Dendritic cell treated with granulocyte-macrophage colony-stimulating factor and Interleukin-4, amounts not matched to agents 40 ng/mL and 50 ng/mL, for 4 days (primary cell): ENCODE measurements at regions not wholly inside any gene's neighbourhood (a gene's known extent, or its start where the extent isn't known, plus 50 kb on each side); places are given as distances from the start of the nearest gene placed in this dataset.
A peak's percentile ranks its signal among the peaks of the same experiment; 100 is the strongest.

Source experiments
- H3K27ac Mint-ChIP-seq: one replicate; pipeline ENCODE4 v1.8.0; 2022; ENCODE audit warnings: mild to moderate bottlenecking, mixed read lengths
- H3K27me3 Mint-ChIP-seq: one replicate; pipeline ENCODE4 v1.8.0; 2022; ENCODE audit warnings: mild to moderate bottlenecking, mixed read lengths
- H3K36me3 Mint-ChIP-seq: one replicate; pipeline ENCODE4 v1.8.0; 2022; ENCODE audit warnings: low read depth, mixed read lengths
- H3K4me1 Mint-ChIP-seq: one replicate; pipeline ENCODE4 v1.8.0; 2022; ENCODE audit warnings: low read depth, mixed read lengths
- H3K4me3 Mint-ChIP-seq: one replicate; pipeline ENCODE4 v1.8.0; 2022; ENCODE audit warnings: mild to moderate bottlenecking, moderate library complexity, mixed read lengths
- H3K9me3 Mint-ChIP-seq: one replicate; pipeline ENCODE4 v1.8.0; 2022; ENCODE audit warnings: mixed read lengths
- intact Hi-C: fragments of 100-400 bp; cut with micrococcal nuclease; formaldehyde crosslinking; loops from one replicate; pipeline ENCODE4 v1.15.0; 2022

- no peaks in the 10 kb centered on the region for H3K36me3 Mint-ChIP-seq
- no peak overlapping the region for H3K4me3 Mint-ChIP-seq
- intact Hi-C loops, result no loop called here
- H3K9me3 Mint-ChIP-seq, result no peaks in the 10 kb centered on the region
- peaks cover 51% of the 10 kb centered on the region for H3K4me1 Mint-ChIP-seq
- no peak overlapping the region for H3K27ac Mint-ChIP-seq
- peaks cover 36% of the 10 kb centered on the region for H3K27me3 Mint-ChIP-seq
Measured at GRCh38 chr16:79271583-79271982, 329.0 kb downstream of the MAF start.

- intact Hi-C loops, result no loop called here
- Mint-ChIP-seq H3K36me3 (no peaks in the 10 kb centered on the region), H3K4me3 (no peak overlapping the region), H3K9me3 (no peaks in the 10 kb centered on the region), H3K27ac (no peak overlapping the region), H3K27me3 (peaks cover 27% of the 10 kb centered on the region), H3K4me1 (peaks cover 62% of the 10 kb centered on the region)
Measured at GRCh38 chr16:79270011-79270410, 330.5 kb downstream of the MAF start.

- Mint-ChIP-seq H3K27me3 (peaks cover 25% of the 10 kb centered on the region), H3K27ac (peak overlapping the region; percentile 71), H3K4me1 (peaks cover 69% of the 10 kb centered on the region), H3K9me3 (no peaks in the 10 kb centered on the region), H3K4me3 (no peak overlapping the region), H3K36me3 (no peaks in the 10 kb centered on the region)
- intact Hi-C loops, result loop anchor here (10.0 kb wide), 1 partner anchor 145 kb away; no protein-coding TSS in a partner anchor
Measured at GRCh38 chr16:79269211-79269863, 331.2 kb downstream of the MAF start.

- H3K27ac Mint-ChIP-seq, result no peak overlapping the region
- intact Hi-C loops, result loop anchor here (10.0 kb wide), 1 partner anchor 147 kb away; no protein-coding TSS in a partner anchor
- H3K4me3 Mint-ChIP-seq, result no peak overlapping the region
Measured at GRCh38 chr16:79267781-79268180, 332.8 kb downstream of the MAF start.

DNA sequence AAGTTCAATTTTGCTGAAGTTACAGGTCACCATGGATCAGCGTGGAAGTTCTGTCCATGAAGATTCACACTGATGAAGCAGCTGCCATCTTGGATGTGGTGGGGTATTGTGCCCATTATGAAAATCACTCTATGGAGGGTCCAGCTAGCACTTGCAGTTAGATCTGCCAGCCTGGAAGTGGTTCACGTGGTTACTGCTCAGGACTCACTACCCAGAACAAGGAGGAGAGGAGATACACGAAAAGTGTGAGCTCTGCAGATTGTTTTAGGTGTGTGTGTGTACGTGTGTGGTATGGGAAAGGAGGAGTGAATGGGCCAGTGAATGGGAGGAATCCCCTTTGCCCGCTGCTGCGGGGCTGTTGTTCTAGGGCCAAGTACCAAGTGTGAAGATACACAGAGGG, 333.4 kb downstream of the MAF start:
- peaks cover 85% of the 10 kb centered on the region for H3K4me1 Mint-ChIP-seq
- H3K27ac Mint-ChIP-seq, result no peak overlapping the region
- H3K27me3 Mint-ChIP-seq, result peaks cover 12% of the 10 kb centered on the region
- intact Hi-C loops, result loop anchor here (10.0 kb wide), 1 partner anchor 148 kb away; no protein-coding TSS in a partner anchor
- H3K4me3 Mint-ChIP-seq, result no peak overlapping the region
- H3K9me3 Mint-ChIP-seq, result no peaks in the 10 kb centered on the region
- no peaks in the 10 kb centered on the region for H3K36me3 Mint-ChIP-seq

More at GRCh38 chr16:79267781-79268180, 332.8 kb downstream of the MAF start:
- Mint-ChIP-seq H3K27me3 (peaks cover 16% of the 10 kb centered on the region), H3K9me3 (no peaks in the 10 kb centered on the region), H3K36me3 (no peaks in the 10 kb centered on the region), H3K4me1 (peaks cover 83% of the 10 kb centered on the region)

GRCh38 chr16:79265701-79266100, 334.8 kb downstream of the MAF start:
- Mint-ChIP-seq H3K27me3 (peaks cover 10% of the 10 kb centered on the region), H3K27ac (peak overlapping the region; percentile 75), H3K4me3 (no peak overlapping the region), H3K36me3 (no peaks in the 10 kb centered on the region), H3K9me3 (no peaks in the 10 kb centered on the region), H3K4me1 (peaks cover 90% of the 10 kb centered on the region)
- intact Hi-C loops, result loop anchor here (2.0 to 10.0 kb wide), 3 partner anchors 21 to 335 kb away; partner anchors contain the start of gene MAF

DNA sequence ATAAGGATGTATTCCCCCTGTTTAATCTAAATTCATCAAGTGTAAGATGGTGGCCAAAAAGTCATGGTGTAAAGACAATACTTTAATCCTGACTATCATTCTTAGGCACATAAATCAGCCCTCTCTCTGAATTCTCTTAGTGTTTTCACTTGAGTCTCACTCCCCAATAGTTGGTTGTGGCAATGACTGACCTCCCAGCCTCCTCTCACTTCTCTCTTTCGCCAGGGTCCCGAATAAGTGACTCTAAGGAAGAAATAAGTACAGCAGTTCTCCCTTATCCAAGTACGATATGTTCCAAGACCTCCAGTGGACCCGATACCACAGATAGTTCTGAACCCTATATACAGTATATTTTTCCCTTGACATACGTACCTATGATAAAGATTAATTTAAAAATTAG, 335.3 kb downstream of the MAF start:
- intact Hi-C loops, result loop anchor here (2.0 to 10.0 kb wide), 3 partner anchors 22 to 336 kb away; partner anchors contain the start of gene MAF
- Mint-ChIP-seq H3K4me3 (no peak overlapping the region), H3K9me3 (no peaks in the 10 kb centered on the region), H3K36me3 (no peaks in the 10 kb centered on the region), H3K27ac (peak overlapping the region; percentile 69), H3K27me3 (peaks cover 10% of the 10 kb centered on the region), H3K4me1 (peaks cover 86% of the 10 kb centered on the region)

GRCh38 chr16:79264237-79265109, 336.1 kb downstream of the MAF start:
- Mint-ChIP-seq H3K27ac (peak overlapping the region; percentile 69), H3K4me3 (no peak overlapping the region), H3K36me3 (no peaks in the 10 kb centered on the region), H3K27me3 (peaks cover 14% of the 10 kb centered on the region), H3K4me1 (peaks cover 86% of the 10 kb centered on the region), H3K9me3 (no peaks in the 10 kb centered on the region)
- intact Hi-C loops, result loop anchor here (2.0 to 10.0 kb wide), 4 partner anchors 22 to 336 kb away; partner anchors contain the start of gene MAF

GRCh38 chr16:79263425-79263824, 337.1 kb downstream of the MAF start:
- Mint-ChIP-seq H3K4me3 (no peak overlapping the region), H3K36me3 (no peaks in the 10 kb centered on the region), H3K9me3 (no peaks in the 10 kb centered on the region), H3K27me3 (peaks cover 22% of the 10 kb centered on the region), H3K27ac (peak overlapping the region; percentile 69), H3K4me1 (peaks cover 78% of the 10 kb centered on the region)
- intact Hi-C loops, result loop anchor here (5.0 to 10.0 kb wide), 2 partner anchors 64 to 151 kb away; no protein-coding TSS in a partner anchor
